ENCODE measurements at regions not wholly inside any gene's neighbourhood (a gene's known extent, or its start where the extent isn't known, plus 50 kb on each side); places are given as distances from the start of the nearest gene placed in this dataset.

DNA sequence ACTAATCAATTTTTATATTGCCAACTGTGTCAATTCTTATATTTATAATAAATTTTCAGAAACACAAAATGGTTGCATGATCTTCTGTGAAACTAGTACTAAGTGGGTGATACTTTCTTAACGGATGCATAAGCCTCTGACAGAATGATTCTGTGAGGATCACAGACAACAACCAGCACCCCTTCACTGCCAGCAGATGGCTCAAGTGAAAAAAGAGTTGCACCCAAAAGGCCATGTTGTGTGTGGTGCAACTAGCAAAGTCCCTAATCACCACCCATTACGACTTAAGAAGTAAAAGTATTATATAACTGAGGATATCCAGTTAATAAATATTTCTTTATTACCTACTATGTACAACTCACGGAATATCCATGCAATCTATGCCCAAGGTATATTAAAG, 334.0 kb downstream of the PCDH19 start:
- H3K36me3 Mint-ChIP-seq, result no peaks in the 10 kb centered on the region
- DNase-seq (ENCODE audit: low spot score) (no peak), ATAC-seq (no peak)
- ChIA-PET POLR2A (no interaction called here), CTCF (no interaction called here)
- no peak overlapping the region for H3K4me3 Mint-ChIP-seq
- H3K27ac Mint-ChIP-seq, result no peak overlapping the region
- H3K27me3 Mint-ChIP-seq (ENCODE audit: low read depth), result peaks cover 9% of the 10 kb centered on the region
- no peaks in the 10 kb centered on the region for H3K9me3 Mint-ChIP-seq
- peaks cover 12% of the 10 kb centered on the region for H3K4me1 Mint-ChIP-seq
- TF ChIP-seq NFATC4 (CRISPR knock-in tag; IDR thresholded peaks at IDR 0.05) (no peak), MXD4 (CRISPR knock-in tag; IDR thresholded peaks at IDR 0.05; ENCODE audit: borderline replicate concordance) (no peak), ZNF232 (CRISPR knock-in tag; IDR thresholded peaks at IDR 0.05) (no peak), FOXK1 (CRISPR knock-in tag; IDR thresholded peaks at IDR 0.05) (no peak), ZBTB21 (CRISPR knock-in tag; IDR thresholded peaks at IDR 0.05; ENCODE audit: borderline replicate concordance) (no peak), RELA (CRISPR knock-in tag; IDR thresholded peaks at IDR 0.05; ENCODE audit: borderline replicate concordance) (no peak), IRF2 (CRISPR knock-in tag; IDR thresholded peaks at IDR 0.05; ENCODE audit: borderline replicate concordance, low read depth) (no peak), TEAD1 (CRISPR knock-in tag; IDR thresholded peaks at IDR 0.05) (no peak), ZNF138 (CRISPR knock-in tag; conservative IDR thresholded peaks at IDR 0.05) (no peak), FOXP1 (CRISPR knock-in tag; IDR thresholded peaks at IDR 0.05; ENCODE audit: borderline replicate concordance) (no peak), ZNF263 (CRISPR knock-in tag; IDR thresholded peaks at IDR 0.05; ENCODE audit: low read depth) (no peak), KAT7 (CRISPR knock-in tag; IDR thresholded peaks at IDR 0.05; ENCODE audit: borderline replicate concordance) (no peak)
- TF ChIP-seq, protein P1, sequence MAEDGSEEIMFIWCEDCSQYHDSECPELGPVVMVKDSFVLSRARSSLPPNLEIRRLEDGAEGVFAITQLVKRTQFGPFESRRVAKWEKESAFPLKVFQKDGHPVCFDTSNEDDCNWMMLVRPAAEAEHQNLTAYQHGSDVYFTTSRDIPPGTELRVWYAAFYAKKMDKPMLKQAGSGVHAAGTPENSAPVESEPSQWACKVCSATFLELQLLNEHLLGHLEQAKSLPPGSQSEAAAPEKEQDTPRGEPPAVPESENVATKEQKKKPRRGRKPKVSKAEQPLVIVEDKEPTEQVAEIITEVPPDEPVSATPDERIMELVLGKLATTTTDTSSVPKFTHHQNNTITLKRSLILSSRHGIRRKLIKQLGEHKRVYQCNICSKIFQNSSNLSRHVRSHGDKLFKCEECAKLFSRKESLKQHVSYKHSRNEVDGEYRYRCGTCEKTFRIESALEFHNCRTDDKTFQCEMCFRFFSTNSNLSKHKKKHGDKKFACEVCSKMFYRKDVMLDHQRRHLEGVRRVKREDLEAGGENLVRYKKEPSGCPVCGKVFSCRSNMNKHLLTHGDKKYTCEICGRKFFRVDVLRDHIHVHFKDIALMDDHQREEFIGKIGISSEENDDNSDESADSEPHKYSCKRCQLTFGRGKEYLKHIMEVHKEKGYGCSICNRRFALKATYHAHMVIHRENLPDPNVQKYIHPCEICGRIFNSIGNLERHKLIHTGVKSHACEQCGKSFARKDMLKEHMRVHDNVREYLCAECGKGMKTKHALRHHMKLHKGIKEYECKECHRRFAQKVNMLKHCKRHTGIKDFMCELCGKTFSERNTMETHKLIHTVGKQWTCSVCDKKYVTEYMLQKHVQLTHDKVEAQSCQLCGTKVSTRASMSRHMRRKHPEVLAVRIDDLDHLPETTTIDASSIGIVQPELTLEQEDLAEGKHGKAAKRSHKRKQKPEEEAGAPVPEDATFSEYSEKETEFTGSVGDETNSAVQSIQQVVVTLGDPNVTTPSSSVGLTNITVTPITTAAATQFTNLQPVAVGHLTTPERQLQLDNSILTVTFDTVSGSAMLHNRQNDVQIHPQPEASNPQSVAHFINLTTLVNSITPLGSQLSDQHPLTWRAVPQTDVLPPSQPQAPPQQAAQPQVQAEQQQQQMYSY (CRISPR knock-in tag; IDR thresholded peaks at IDR 0.05), result no peak
- TF ChIP-seq, protein P2, sequence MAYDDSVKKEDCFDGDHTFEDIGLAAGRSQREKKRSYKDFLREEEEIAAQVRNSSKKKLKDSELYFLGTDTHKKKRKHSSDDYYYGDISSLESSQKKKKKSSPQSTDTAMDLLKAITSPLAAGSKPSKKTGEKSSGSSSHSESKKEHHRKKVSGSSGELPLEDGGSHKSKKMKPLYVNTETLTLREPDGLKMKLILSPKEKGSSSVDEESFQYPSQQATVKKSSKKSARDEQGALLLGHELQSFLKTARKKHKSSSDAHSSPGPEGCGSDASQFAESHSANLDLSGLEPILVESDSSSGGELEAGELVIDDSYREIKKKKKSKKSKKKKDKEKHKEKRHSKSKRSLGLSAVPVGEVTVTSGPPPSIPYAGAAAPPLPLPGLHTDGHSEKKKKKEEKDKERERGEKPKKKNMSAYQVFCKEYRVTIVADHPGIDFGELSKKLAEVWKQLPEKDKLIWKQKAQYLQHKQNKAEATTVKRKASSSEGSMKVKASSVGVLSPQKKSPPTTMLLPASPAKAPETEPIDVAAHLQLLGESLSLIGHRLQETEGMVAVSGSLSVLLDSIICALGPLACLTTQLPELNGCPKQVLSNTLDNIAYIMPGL (CRISPR knock-in tag; IDR thresholded peaks at IDR 0.05), result no peak
- TF ChIP-seq, protein P3, sequence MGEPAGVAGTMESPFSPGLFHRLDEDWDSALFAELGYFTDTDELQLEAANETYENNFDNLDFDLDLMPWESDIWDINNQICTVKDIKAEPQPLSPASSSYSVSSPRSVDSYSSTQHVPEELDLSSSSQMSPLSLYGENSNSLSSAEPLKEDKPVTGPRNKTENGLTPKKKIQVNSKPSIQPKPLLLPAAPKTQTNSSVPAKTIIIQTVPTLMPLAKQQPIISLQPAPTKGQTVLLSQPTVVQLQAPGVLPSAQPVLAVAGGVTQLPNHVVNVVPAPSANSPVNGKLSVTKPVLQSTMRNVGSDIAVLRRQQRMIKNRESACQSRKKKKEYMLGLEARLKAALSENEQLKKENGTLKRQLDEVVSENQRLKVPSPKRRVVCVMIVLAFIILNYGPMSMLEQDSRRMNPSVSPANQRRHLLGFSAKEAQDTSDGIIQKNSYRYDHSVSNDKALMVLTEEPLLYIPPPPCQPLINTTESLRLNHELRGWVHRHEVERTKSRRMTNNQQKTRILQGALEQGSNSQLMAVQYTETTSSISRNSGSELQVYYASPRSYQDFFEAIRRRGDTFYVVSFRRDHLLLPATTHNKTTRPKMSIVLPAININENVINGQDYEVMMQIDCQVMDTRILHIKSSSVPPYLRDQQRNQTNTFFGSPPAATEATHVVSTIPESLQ (CRISPR knock-in tag; IDR thresholded peaks at IDR 0.05), result no peak
- TF ChIP-seq, protein P4, sequence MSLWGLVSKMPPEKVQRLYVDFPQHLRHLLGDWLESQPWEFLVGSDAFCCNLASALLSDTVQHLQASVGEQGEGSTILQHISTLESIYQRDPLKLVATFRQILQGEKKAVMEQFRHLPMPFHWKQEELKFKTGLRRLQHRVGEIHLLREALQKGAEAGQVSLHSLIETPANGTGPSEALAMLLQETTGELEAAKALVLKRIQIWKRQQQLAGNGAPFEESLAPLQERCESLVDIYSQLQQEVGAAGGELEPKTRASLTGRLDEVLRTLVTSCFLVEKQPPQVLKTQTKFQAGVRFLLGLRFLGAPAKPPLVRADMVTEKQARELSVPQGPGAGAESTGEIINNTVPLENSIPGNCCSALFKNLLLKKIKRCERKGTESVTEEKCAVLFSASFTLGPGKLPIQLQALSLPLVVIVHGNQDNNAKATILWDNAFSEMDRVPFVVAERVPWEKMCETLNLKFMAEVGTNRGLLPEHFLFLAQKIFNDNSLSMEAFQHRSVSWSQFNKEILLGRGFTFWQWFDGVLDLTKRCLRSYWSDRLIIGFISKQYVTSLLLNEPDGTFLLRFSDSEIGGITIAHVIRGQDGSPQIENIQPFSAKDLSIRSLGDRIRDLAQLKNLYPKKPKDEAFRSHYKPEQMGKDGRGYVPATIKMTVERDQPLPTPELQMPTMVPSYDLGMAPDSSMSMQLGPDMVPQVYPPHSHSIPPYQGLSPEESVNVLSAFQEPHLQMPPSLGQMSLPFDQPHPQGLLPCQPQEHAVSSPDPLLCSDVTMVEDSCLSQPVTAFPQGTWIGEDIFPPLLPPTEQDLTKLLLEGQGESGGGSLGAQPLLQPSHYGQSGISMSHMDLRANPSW (CRISPR knock-in tag; conservative IDR thresholded peaks at IDR 0.05; ENCODE audit: low read depth), result no peak
- TF ChIP-seq, protein P5, sequence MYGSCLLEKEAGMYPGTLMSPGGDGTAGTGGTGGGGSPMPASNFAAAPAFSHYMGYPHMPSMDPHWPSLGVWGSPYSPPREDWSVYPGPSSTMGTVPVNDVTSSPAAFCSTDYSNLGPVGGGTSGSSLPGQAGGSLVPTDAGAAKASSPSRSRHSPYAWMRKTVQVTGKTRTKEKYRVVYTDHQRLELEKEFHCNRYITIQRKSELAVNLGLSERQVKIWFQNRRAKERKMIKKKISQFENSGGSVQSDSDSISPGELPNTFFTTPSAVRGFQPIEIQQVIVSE (CRISPR knock-in tag; IDR thresholded peaks at IDR 0.05; ENCODE audit: borderline replicate concordance), result no peak
- TF ChIP-seq, protein P6, sequence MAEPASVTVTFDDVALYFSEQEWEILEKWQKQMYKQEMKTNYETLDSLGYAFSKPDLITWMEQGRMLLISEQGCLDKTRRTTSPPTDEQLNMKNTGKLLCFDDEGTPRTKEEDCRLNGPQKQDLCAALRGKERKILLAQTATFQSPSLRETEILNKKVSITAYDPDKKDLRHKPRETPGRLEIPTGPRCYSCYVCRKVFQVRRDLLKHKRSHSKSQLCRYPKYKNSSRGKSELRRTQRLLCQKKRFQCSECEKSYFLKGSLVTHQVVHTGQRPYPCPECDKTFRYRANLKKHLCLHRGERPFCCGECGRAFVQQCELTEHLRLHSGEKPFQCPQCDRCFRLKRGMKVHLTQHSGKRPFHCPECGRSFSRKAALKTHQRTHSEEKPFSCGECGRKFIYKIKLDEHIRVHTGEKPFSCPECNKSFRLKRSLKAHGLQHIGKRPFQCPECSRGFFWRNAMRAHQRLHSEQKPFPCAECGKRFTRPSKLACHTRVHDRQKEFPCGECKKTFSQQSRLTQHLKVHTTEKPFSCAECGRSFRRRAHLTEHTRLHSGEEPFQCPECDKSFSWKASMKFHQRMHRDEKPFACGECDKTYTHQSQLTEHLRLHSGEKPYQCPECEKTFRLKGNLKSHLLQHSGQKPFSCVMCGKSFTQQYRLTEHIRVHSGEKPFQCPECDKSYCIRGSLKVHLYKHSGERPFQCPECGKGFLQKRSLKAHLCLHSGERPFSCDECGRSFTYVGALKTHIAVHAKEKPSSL (CRISPR knock-in tag; conservative IDR thresholded peaks at IDR 0.05), result no peak
- TF ChIP-seq, protein P7, sequence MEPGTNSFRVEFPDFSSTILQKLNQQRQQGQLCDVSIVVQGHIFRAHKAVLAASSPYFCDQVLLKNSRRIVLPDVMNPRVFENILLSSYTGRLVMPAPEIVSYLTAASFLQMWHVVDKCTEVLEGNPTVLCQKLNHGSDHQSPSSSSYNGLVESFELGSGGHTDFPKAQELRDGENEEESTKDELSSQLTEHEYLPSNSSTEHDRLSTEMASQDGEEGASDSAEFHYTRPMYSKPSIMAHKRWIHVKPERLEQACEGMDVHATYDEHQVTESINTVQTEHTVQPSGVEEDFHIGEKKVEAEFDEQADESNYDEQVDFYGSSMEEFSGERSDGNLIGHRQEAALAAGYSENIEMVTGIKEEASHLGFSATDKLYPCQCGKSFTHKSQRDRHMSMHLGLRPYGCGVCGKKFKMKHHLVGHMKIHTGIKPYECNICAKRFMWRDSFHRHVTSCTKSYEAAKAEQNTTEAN (CRISPR knock-in tag; IDR thresholded peaks at IDR 0.05), result no peak
- TF ChIP-seq, protein P8, sequence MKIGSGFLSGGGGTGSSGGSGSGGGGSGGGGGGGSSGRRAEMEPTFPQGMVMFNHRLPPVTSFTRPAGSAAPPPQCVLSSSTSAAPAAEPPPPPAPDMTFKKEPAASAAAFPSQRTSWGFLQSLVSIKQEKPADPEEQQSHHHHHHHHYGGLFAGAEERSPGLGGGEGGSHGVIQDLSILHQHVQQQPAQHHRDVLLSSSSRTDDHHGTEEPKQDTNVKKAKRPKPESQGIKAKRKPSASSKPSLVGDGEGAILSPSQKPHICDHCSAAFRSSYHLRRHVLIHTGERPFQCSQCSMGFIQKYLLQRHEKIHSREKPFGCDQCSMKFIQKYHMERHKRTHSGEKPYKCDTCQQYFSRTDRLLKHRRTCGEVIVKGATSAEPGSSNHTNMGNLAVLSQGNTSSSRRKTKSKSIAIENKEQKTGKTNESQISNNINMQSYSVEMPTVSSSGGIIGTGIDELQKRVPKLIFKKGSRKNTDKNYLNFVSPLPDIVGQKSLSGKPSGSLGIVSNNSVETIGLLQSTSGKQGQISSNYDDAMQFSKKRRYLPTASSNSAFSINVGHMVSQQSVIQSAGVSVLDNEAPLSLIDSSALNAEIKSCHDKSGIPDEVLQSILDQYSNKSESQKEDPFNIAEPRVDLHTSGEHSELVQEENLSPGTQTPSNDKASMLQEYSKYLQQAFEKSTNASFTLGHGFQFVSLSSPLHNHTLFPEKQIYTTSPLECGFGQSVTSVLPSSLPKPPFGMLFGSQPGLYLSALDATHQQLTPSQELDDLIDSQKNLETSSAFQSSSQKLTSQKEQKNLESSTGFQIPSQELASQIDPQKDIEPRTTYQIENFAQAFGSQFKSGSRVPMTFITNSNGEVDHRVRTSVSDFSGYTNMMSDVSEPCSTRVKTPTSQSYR (CRISPR knock-in tag; IDR thresholded peaks at IDR 0.05), result no peak
